Panc1 (cell line): ENCODE measurements at regions not wholly inside any gene's neighbourhood (a gene's known extent, or its start where the extent isn't known, plus 50 kb on each side); places are given as distances from the start of the nearest gene placed in this dataset.

Experiments used
- ATAC-seq: fragments of 200-7000 bp; cut with Tn5 transposase; 2 replicates; pipeline ENCODE4 v1.9.1; 2020; ENCODE audit warnings: mild to moderate bottlenecking, moderate library complexity
- BruUV-seq: library from RNA; stranded (reverse); fragments of 400-500 nt; replicated peaks from 2 replicates; lab custom pipeline; 2021; lab: Mats Ljungman, UMichigan
- CTCF ChIA-PET: fragments of 300-600 bp; sonication (Branson Sonifier 250); formaldehyde crosslinking; loops from one replicate; lab custom pipeline; 2022; ENCODE audit warnings: antibody characterized with exemption; lab: Charles Lee
- POLR2A ChIA-PET: fragments of 300-600 bp; sonication (Branson Sonifier 250); formaldehyde crosslinking; loops from one replicate; lab custom pipeline; 2022; ENCODE audit warnings: antibody characterized with exemption; lab: Charles Lee
- DNase-seq: peaks from one replicate; pipeline ENCODE4 v3.0.0-alpha.2; 2010; ENCODE audit warnings: low read depth, low spot score
- H3K27ac ChIP-seq: 2 replicates; pipeline ENCODE4 v1.5.1; 2011; ENCODE audit warnings: mild to moderate bottlenecking, low read length, inconsistent platforms
- H3K27me3 ChIP-seq: fragments of 200-500 bp; sonication (Bioruptor generic); 2 replicates; pipeline ENCODE4 v1.6.0; 2014; ENCODE audit warnings: low read length, inconsistent platforms; ENCODE audit not compliant: control insufficient read depth, insufficient read depth
- H3K36me3 ChIP-seq: fragments of 200-500 bp; sonication (Bioruptor generic); 2 replicates; pipeline ENCODE4 v1.5.1; 2014; ENCODE audit warnings: inconsistent platforms, mild to moderate bottlenecking, low read length, moderate library complexity; ENCODE audit not compliant: control insufficient read depth, insufficient read depth
- H3K4me1 ChIP-seq: 2 replicates; pipeline ENCODE4 v1.5.1; 2011; ENCODE audit warnings: inconsistent platforms, mild to moderate bottlenecking, low read length, moderate library complexity; ENCODE audit not compliant: control insufficient read depth, insufficient read depth
- H3K4me3 ChIP-seq, 2 experiments: 2 replicates each; pipeline ENCODE4 v1.5.1; 2011 to 2012; ENCODE audit warnings: low read depth in 2 of 2, low read length in 2 of 2, mild to moderate bottlenecking in 2 of 2, inconsistent platforms in 1 of 2, moderate library complexity in 1 of 2
- H3K9me3 ChIP-seq: fragments of 200-500 bp; sonication (Bioruptor generic); 2 replicates; pipeline ENCODE4 v1.5.1; 2014; ENCODE audit warnings: low read depth, mild to moderate bottlenecking, inconsistent platforms, low read length, moderate library complexity; ENCODE audit not compliant: control insufficient read depth, insufficient read depth
- POLR2AphosphoS5 ChIP-seq: IDR thresholded peaks from 2 replicates; pipeline ENCODE4 v1.6.1; 2012; ENCODE audit warnings: mild to moderate bottlenecking, low read depth, low read length, moderate library complexity
- SIN3A ChIP-seq: IDR thresholded peaks from 2 replicates; pipeline ENCODE4 v1.6.1; 2012; ENCODE audit warnings: low read depth, mild to moderate bottlenecking, low read length, moderate library complexity, borderline replicate concordance; ENCODE audit not compliant: insufficient read depth
- TCF7L2 ChIP-seq: IDR thresholded peaks from 2 replicates; pipeline ENCODE4 v1.6.1; 2011; ENCODE audit warnings: mild to moderate bottlenecking, low read depth, low read length, inconsistent platforms
- in situ Hi-C: cut with HindIII; loops from 2 replicates; pipeline ENCODE4 v1.10.0; 2016; ENCODE audit warnings: low sequenced_read_pairs, low pct_unique_long_range_greater_than_20kb
- intact Hi-C: fragments of 100-400 bp; cut with micrococcal nuclease; formaldehyde crosslinking; loops from one replicate; pipeline ENCODE4 v1.10.0; 2022; ENCODE audit not compliant: unreplicated experiment
- TF ChIP-seq, protein P1 (sequence below): fragments of 450-650 bp; IDR thresholded peaks from 2 replicates; pipeline ENCODE4 v1.5.1; 2017; ENCODE audit warnings: mild to moderate bottlenecking
- TF ChIP-seq, protein P2 (sequence below), 2 experiments: IDR thresholded peaks; 2 replicates each; pipeline ENCODE4 v1.6.1; 2011 to 2012; ENCODE audit warnings: low read depth in 2 of 2, control low read depth in 1 of 2, low read length in 1 of 2, mild to moderate bottlenecking in 1 of 2, moderate library complexity in 1 of 2; ENCODE audit not compliant: insufficient read depth in 1 of 2

GRCh38 chr2:234279637-234280036 lies 217.2 kb downstream of the ARL4C start:
- TF ChIP-seq, protein P1, sequence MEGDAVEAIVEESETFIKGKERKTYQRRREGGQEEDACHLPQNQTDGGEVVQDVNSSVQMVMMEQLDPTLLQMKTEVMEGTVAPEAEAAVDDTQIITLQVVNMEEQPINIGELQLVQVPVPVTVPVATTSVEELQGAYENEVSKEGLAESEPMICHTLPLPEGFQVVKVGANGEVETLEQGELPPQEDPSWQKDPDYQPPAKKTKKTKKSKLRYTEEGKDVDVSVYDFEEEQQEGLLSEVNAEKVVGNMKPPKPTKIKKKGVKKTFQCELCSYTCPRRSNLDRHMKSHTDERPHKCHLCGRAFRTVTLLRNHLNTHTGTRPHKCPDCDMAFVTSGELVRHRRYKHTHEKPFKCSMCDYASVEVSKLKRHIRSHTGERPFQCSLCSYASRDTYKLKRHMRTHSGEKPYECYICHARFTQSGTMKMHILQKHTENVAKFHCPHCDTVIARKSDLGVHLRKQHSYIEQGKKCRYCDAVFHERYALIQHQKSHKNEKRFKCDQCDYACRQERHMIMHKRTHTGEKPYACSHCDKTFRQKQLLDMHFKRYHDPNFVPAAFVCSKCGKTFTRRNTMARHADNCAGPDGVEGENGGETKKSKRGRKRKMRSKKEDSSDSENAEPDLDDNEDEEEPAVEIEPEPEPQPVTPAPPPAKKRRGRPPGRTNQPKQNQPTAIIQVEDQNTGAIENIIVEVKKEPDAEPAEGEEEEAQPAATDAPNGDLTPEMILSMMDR = no peak
- TF ChIP-seq SIN3A (no peak), POLR2AphosphoS5 (no peak), TCF7L2 (no peak)
- TF ChIP-seq, protein P2, sequence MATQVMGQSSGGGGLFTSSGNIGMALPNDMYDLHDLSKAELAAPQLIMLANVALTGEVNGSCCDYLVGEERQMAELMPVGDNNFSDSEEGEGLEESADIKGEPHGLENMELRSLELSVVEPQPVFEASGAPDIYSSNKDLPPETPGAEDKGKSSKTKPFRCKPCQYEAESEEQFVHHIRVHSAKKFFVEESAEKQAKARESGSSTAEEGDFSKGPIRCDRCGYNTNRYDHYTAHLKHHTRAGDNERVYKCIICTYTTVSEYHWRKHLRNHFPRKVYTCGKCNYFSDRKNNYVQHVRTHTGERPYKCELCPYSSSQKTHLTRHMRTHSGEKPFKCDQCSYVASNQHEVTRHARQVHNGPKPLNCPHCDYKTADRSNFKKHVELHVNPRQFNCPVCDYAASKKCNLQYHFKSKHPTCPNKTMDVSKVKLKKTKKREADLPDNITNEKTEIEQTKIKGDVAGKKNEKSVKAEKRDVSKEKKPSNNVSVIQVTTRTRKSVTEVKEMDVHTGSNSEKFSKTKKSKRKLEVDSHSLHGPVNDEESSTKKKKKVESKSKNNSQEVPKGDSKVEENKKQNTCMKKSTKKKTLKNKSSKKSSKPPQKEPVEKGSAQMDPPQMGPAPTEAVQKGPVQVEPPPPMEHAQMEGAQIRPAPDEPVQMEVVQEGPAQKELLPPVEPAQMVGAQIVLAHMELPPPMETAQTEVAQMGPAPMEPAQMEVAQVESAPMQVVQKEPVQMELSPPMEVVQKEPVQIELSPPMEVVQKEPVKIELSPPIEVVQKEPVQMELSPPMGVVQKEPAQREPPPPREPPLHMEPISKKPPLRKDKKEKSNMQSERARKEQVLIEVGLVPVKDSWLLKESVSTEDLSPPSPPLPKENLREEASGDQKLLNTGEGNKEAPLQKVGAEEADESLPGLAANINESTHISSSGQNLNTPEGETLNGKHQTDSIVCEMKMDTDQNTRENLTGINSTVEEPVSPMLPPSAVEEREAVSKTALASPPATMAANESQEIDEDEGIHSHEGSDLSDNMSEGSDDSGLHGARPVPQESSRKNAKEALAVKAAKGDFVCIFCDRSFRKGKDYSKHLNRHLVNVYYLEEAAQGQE (IDR thresholded peaks at IDR 0.05; ENCODE audit: insufficient read depth in 1 of 2, low read depth in 2 of 2, low read length in 1 of 2) = no peak
- ChIA-PET CTCF (no interaction called here), POLR2A (no interaction called here)
- intact Hi-C loops = no loop called here
- H3K9me3 ChIP-seq = peaks cover 25% of the 10 kb centered on the region; the same call in 1 of the 2 replicates
- DNase-seq (no peak), ATAC-seq (no peak)
- H3K27me3 ChIP-seq = no peaks in the 10 kb centered on the region
- in situ Hi-C loops = no loop called here
- peaks cover 9% of the 10 kb centered on the region; the same call in 1 of the 2 replicates for H3K4me1 ChIP-seq
- no TSS peak for BruUV-seq
- H3K4me3 ChIP-seq = no peak overlapping the region
- H3K36me3 ChIP-seq = no peaks in the 10 kb centered on the region
- H3K27ac ChIP-seq = no peak overlapping the region; the same call in 1 of the 2 replicates

DNA sequence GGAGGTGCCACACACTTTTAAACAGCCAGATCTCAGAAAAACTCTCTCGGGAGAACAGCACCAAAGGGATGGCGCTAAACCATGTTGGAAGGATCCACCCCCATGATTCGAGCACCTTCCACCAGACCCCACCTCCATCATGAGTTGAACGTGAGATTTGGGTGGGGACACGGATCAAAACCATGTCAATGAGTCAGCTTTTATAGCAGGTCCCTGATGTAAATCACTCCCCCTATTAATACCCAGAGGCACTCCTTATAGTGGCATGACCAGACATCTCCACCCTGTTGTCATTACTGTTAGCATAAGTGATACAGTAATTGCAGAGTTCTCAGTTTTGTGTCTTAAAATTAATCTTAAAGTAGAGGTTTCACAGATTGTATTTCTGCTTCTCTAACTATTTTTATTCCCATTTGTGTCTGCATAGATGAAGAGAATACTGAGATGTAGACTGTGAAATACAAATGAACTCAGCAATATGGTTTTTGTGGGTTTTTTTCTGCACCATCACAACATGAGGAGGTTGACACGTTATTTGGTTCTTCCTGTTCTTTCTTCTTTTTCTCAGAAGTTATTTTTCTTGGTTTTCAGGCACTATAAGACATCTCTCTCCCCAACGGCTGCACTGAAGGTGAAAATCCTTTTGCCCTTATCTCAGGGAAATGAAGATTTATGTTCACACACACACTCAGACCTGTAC lies 218.2 kb downstream of the ARL4C start:
- DNase-seq (no peak), ATAC-seq (no peak)
- no peak for TF ChIP-seq TCF7L2
- TF ChIP-seq, protein P2 (IDR thresholded peaks at IDR 0.05; ENCODE audit: insufficient read depth in 1 of 2, low read depth in 2 of 2, low read length in 1 of 2) = no peak
- TF ChIP-seq, protein P1 = no peak
- TF ChIP-seq SIN3A = no peak
- TF ChIP-seq POLR2AphosphoS5 = no peak
- intact Hi-C loops (no loop called here), in situ Hi-C loops (no loop called here)
- peak overlapping the region; percentile 37; the same call in 1 of the 2 replicates for H3K27ac ChIP-seq
- ChIA-PET POLR2A (no interaction called here), CTCF (no interaction called here)
- no peak overlapping the region for H3K4me3 ChIP-seq
- H3K27me3 ChIP-seq = no peaks in the 10 kb centered on the region
- H3K36me3 ChIP-seq = no peaks in the 10 kb centered on the region
- peaks cover 9% of the 10 kb centered on the region; the same call in 1 of the 2 replicates for H3K4me1 ChIP-seq
- no TSS peak for BruUV-seq
- H3K9me3 ChIP-seq = peaks cover 25% of the 10 kb centered on the region; the same call in 1 of the 2 replicates
